Stomach (tissue), 4 donors: ENCODE measurements at regions not wholly inside any gene's neighbourhood (a gene's known extent, or its start where the extent isn't known, plus 50 kb on each side); places are given as distances from the start of the nearest gene placed in this dataset.

Experiments
- CTCF ChIP-seq, 7 experiments: fragments of 450-650 bp in 4 of 7; fragments of 200-600 bp in 3 of 7; sonication (generic) in 3 of 7; IDR thresholded peaks; one replicate each; pipeline ENCODE4 v1.5.1; 2016 to 2019; ENCODE audit warnings: antibody characterized with exemption in 7 of 7, control low read depth in 2 of 7, mild to moderate bottlenecking in 1 of 7
- POLR2A ChIP-seq, 4 donors: fragments of 450-650 bp; IDR thresholded peaks; one replicate each; pipeline ENCODE4 v1.6.1; 2016; ENCODE audit warnings: antibody characterized with exemption in 4 of 4, control low read depth in 2 of 4, mild to moderate bottlenecking in 1 of 4, moderate library complexity in 1 of 4

GRCh38 chr15:61661791-61662190, 398.5 kb downstream of the VPS13C start:
- TF ChIP-seq POLR2A (IDR thresholded peaks at IDR 0.05): no peak
- no peak for TF ChIP-seq CTCF (IDR thresholded peaks at IDR 0.05)
